G401 (cell line): ENCODE measurements at regions not wholly inside any gene's neighbourhood (a gene's known extent, or its start where the extent isn't known, plus 50 kb on each side); places are given as distances from the start of the nearest gene placed in this dataset.

ENCODE experiments used
- DNase-seq: peaks from one replicate; pipeline ENCODE4 v3.0.0-alpha.2; 2015; ENCODE audit warnings: low spot score
- in situ Hi-C: cut with HindIII; loops from 2 replicates; pipeline ENCODE4 v1.10.0; 2016; ENCODE audit warnings: low sequenced_read_pairs, mixed read lengths

- in situ Hi-C loops: no loop called here
- no peak for DNase-seq
Observed at GRCh38 chr3:159818997-159819500, 169.6 kb upstream of the IL12A start.

- DNase-seq: no peak
- in situ Hi-C loops: no loop called here
Observed at GRCh38 chr3:159819676-159820075, 169.0 kb upstream of the IL12A start.

GRCh38 chr3:159821110-159821509, 167.5 kb upstream of the IL12A start:
- no peak for DNase-seq
- in situ Hi-C loops: no loop called here

GRCh38 chr3:159821736-159822135, 166.9 kb upstream of the IL12A start:
- DNase-seq: no peak
- in situ Hi-C loops: no loop called here

- DNase-seq: no peak
- in situ Hi-C loops: no loop called here
Observed at GRCh38 chr3:159823780-159824179, 164.9 kb upstream of the IL12A start.

- in situ Hi-C loops: no loop called here
- DNase-seq: peak; percentile 60
Observed at GRCh38 chr3:159824333-159824732, 164.3 kb upstream of the IL12A start.

- DNase-seq: no peak
- in situ Hi-C loops: no loop called here
Observed at GRCh38 chr3:159825216-159825854, 163.3 kb upstream of the IL12A start.

GRCh38 chr3:159828542-159828943, 160.1 kb upstream of the IL12A start:
- peak; percentile 72 for DNase-seq

GRCh38 chr3:159829056-159829455, 159.6 kb upstream of the IL12A start:
- in situ Hi-C loops: no loop called here
- DNase-seq: no peak

More at GRCh38 chr3:159828542-159828943, 160.1 kb upstream of the IL12A start:
- in situ Hi-C loops: no loop called here

GRCh38 chr3:159829539-159830227, 159.0 kb upstream of the IL12A start:
- in situ Hi-C loops: no loop called here
- DNase-seq: no peak

- in situ Hi-C loops: no loop called here
- DNase-seq: no peak
Observed at GRCh38 chr3:159830523-159831154, 158.0 kb upstream of the IL12A start.

- no peak for DNase-seq
- in situ Hi-C loops: no loop called here
Observed at GRCh38 chr3:159831466-159831865, 157.2 kb upstream of the IL12A start.

GRCh38 chr3:159832024-159832423, 156.6 kb upstream of the IL12A start:
- in situ Hi-C loops: no loop called here
- DNase-seq: no peak

- no peak for DNase-seq
- in situ Hi-C loops: no loop called here
Observed at GRCh38 chr3:159835126-159835525, 153.5 kb upstream of the IL12A start.

- in situ Hi-C loops: no loop called here
- DNase-seq: no peak
Observed at GRCh38 chr3:159837725-159838124, 150.9 kb upstream of the IL12A start.

GRCh38 chr3:159838938-159839337, 149.7 kb upstream of the IL12A start:
- in situ Hi-C loops: no loop called here
- no peak for DNase-seq

GRCh38 chr3:159839561-159840379, 148.9 kb upstream of the IL12A start, which contains the start of gene SCHIP1:
Gene SCHIP1, plus strand, starts transcription at chr3:159839861.
- in situ Hi-C loops: no loop called here
- peak; percentile 92 for DNase-seq

GRCh38 chr3:159840703-159841299, 147.8 kb upstream of the IL12A start:
- peak; percentile 67 for DNase-seq
- in situ Hi-C loops: no loop called here

GRCh38 chr3:159841766-159842165, 146.9 kb upstream of the IL12A start:
- in situ Hi-C loops: no loop called here
- DNase-seq: peak; percentile 62
